B cell (primary cell): ENCODE measurements at regions not wholly inside any gene's neighbourhood (a gene's known extent, or its start where the extent isn't known, plus 50 kb on each side); places are given as distances from the start of the nearest gene placed in this dataset.

Experiments
- ATAC-seq: fragments of 200-7000 bp; cut with Tn5 transposase; one replicate; pipeline ENCODE4 v1.10.0; 2021; ENCODE audit warnings: low read depth, mild to moderate bottlenecking, moderate number of reproducible peaks, moderate library complexity
- CTCF ChIA-PET: fragments of 350-600 bp; sonication (Branson Sonifier 250); formaldehyde crosslinking; loops from one replicate; lab custom pipeline; 2021; ENCODE audit warnings: antibody characterized with exemption, inconsistent platforms; lab: Charles Lee
- POLR2A ChIA-PET: fragments of 350-600 bp; sonication (Branson Sonifier 250); formaldehyde crosslinking; loops from one replicate; lab custom pipeline; 2021; ENCODE audit warnings: antibody characterized with exemption; lab: Charles Lee
- DNase-seq: peaks from one replicate; pipeline ENCODE4 v3.0.0; 2013
- H2AFZ ChIP-seq: 2 replicates; pipeline ENCODE4 v1.6.1; 2012; ENCODE audit warnings: mild to moderate bottlenecking, low read depth, low read length; ENCODE audit not compliant: insufficient read depth, poor library complexity, severe bottlenecking
- H3K27ac ChIP-seq, 2 donors: 1 replicate in 1 of 2; 2 replicates in 1 of 2; pipeline ENCODE4 v1.5.1; 2012 to 2013; ENCODE audit warnings: low read length in 2 of 2, mild to moderate bottlenecking in 2 of 2, moderate library complexity in 1 of 2
- H3K27me3 ChIP-seq, 4 experiments: fragments of 200-600 bp in 1 of 4; sonication (generic) in 1 of 4; replicated peaks in 1 of 4; 1 replicate in 2 of 4; 2 replicates in 2 of 4; pipeline versions ENCODE4 v1.6.1 to v1.7.0; 2013 to 2016; ENCODE audit warnings: low read length in 3 of 4, mild to moderate bottlenecking in 2 of 4, mixed read lengths in 1 of 4, moderate library complexity in 1 of 4; ENCODE audit not compliant: insufficient read depth in 4 of 4, control insufficient read depth in 3 of 4; ENCODE audit errors: control extremely low read depth in 1 of 4
- H3K36me3 ChIP-seq, 2 experiments: replicated peaks in 1 of 2; 1 replicate in 1 of 2; 2 replicates in 1 of 2; pipeline versions ENCODE4 v1.6.1 to v1.7.1; 2013; ENCODE audit warnings: low read length in 1 of 2; ENCODE audit not compliant: insufficient read depth in 2 of 2, control insufficient read depth in 1 of 2; ENCODE audit errors: control extremely low read depth in 1 of 2, extremely low read depth in 1 of 2
- H3K4me1 ChIP-seq, 2 donors: fragments of 200-600 bp in 1 of 2; sonication (generic) in 1 of 2; 1 replicate in 1 of 2; 2 replicates in 1 of 2; pipeline versions ENCODE4 v1.5.1 to v1.6.1; 2013 to 2017; ENCODE audit warnings: low read length in 2 of 2; ENCODE audit not compliant: control insufficient read depth in 2 of 2, insufficient read depth in 2 of 2
- H3K4me2 ChIP-seq: replicated peaks from 2 replicates; pipeline ENCODE3; 2012; ENCODE audit warnings: mild to moderate bottlenecking, low read depth, low read length; ENCODE audit not compliant: poor library complexity, severe bottlenecking
- H3K4me3 ChIP-seq, 5 experiments: fragments of 200-600 bp in 1 of 5; sonication (generic) in 1 of 5; 1 replicate in 3 of 5; 2 replicates in 2 of 5; pipeline versions ENCODE4 v1.5.1 to v1.7.0; 2011 to 2016; ENCODE audit warnings: low read length in 4 of 5, mild to moderate bottlenecking in 4 of 5, low read depth in 2 of 5, control low read depth in 1 of 5, moderate library complexity in 1 of 5; ENCODE audit not compliant: insufficient read depth in 1 of 5; ENCODE audit errors: control extremely low read depth in 1 of 5, extremely low read depth in 1 of 5
- H3K79me2 ChIP-seq: fragments of 200-600 bp; sonication (generic); one replicate; pipeline ENCODE4 v1.6.0; 2016; ENCODE audit warnings: low read length; ENCODE audit not compliant: control insufficient read depth, insufficient read depth
- H3K9ac ChIP-seq: fragments of 200-600 bp; sonication (generic); 2 replicates; pipeline ENCODE4 v1.6.1; 2017; ENCODE audit warnings: mild to moderate bottlenecking, low read length, moderate library complexity
- H3K9me3 ChIP-seq, 3 donors: one replicate each; pipeline versions ENCODE4 v1.6.1 to v1.7.1; 2013; ENCODE audit warnings: low read length in 2 of 3; ENCODE audit not compliant: control insufficient read depth in 2 of 3, insufficient read depth in 1 of 3; ENCODE audit errors: control extremely low read depth in 1 of 3
- H4K20me1 ChIP-seq: 2 replicates; pipeline ENCODE4 v1.6.0; 2012; ENCODE audit warnings: mild to moderate bottlenecking, low read length; ENCODE audit not compliant: insufficient read depth, control insufficient read depth, poor library complexity, severe bottlenecking
- H3K27ac Mint-ChIP-seq: one replicate; pipeline ENCODE4 v1.8.0; 2021; ENCODE audit warnings: mixed read lengths
- H3K27me3 Mint-ChIP-seq: one replicate; pipeline ENCODE4 v1.8.0; 2021; ENCODE audit warnings: mixed read lengths
- H3K4me1 Mint-ChIP-seq: one replicate; pipeline ENCODE4 v1.8.0; 2021; ENCODE audit warnings: mixed read lengths
- H3K4me3 Mint-ChIP-seq: one replicate; pipeline ENCODE4 v1.8.0; 2021; ENCODE audit warnings: mixed read lengths
- H3K9me3 Mint-ChIP-seq: one replicate; pipeline ENCODE4 v1.8.0; 2022; ENCODE audit warnings: mixed read lengths; ENCODE audit not compliant: insufficient read depth
- CTCF ChIP-seq: fragments of 200-600 bp; IDR thresholded peaks from one replicate; pipeline ENCODE4 v1.8.0; 2022; ENCODE audit warnings: antibody characterized with exemption, mild to moderate bottlenecking
- EZH2 ChIP-seq: IDR thresholded peaks from 2 replicates; pipeline ENCODE4 v1.6.1; 2012; ENCODE audit warnings: borderline replicate concordance, low read depth, mild to moderate bottlenecking, moderate library complexity, low read length; ENCODE audit not compliant: insufficient read depth, poor library complexity, severe bottlenecking
- WGBS: methylation state at CpG from one replicate; pipeline ENCODE4 v1.1.5; 2013; ENCODE audit warnings: missing lambda C conversion rate; ENCODE audit not compliant: insufficient coverage; 5-methylcytosine and 5-hydroxymethylcytosine counted together
- intact Hi-C: fragments of 100-400 bp; cut with micrococcal nuclease; formaldehyde crosslinking; loops from one replicate; pipeline ENCODE4 v1.10.0; 2022

- no peak for TF ChIP-seq CTCF
- TF ChIP-seq EZH2 = no peak
- CTCF ChIA-PET = no interaction called here
- Histone ChIP-seq H2AFZ (no peak overlapping the region), H3K36me3 (no peaks in the 10 kb centered on the region), H3K79me2 (no peaks in the 10 kb centered on the region), H3K27me3 (no peaks in the 10 kb centered on the region), H3K4me1 (no peaks in the 10 kb centered on the region), H3K27ac (no peak overlapping the region), H3K9ac (no peak overlapping the region), H3K9me3 (peaks cover 0 to 17% (median 3%) of the 10 kb centered on the region in 3 donors), H3K4me2 (no peak overlapping the region), H3K4me3 (no peak overlapping the region), H4K20me1 (no peaks in the 10 kb centered on the region)
- Mint-ChIP-seq H3K9me3 (peaks cover 10% of the 10 kb centered on the region), H3K4me3 (no peak overlapping the region), H3K4me1 (no peaks in the 10 kb centered on the region), H3K27me3 (no peaks in the 10 kb centered on the region), H3K27ac (no peak overlapping the region)
- DNase-seq (no peak), ATAC-seq (no peak)
- POLR2A ChIA-PET = no interaction called here
- intact Hi-C loops = no loop called here
- 89% methylated on average over 1 of the region's 3 CpGs for WGBS
Measured at GRCh38 chr2:4483050-4483449, 779.7 kb downstream of the DCDC2C start.

DNA sequence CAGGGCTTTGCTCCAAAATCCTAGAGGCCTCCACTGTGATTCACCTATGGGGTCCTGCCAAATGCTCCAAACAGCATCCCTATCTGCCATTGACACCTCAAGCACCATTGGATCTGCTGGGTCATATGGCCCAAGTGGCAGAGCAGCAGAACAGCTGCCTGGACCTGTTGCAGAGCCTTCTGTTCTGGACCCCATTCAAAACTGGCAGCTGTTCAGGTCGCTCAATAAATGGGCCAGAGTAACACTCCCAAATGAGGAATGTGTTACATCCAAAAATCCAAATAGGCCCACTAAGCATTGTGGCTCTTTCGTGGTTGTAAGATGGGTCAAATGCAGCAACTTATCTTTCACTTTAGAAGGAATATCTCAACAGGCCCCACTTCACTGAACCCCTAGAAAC, 783.6 kb downstream of the DCDC2C start:
- H3K9me3 Mint-ChIP-seq = peaks cover 14% of the 10 kb centered on the region
- Histone ChIP-seq H3K4me1 (no peaks in the 10 kb centered on the region), H3K79me2 (no peaks in the 10 kb centered on the region), H3K27me3 (no peaks in the 10 kb centered on the region), H2AFZ (no peak overlapping the region), H3K36me3 (no peaks in the 10 kb centered on the region), H4K20me1 (no peaks in the 10 kb centered on the region), H3K9ac (no peak overlapping the region), H3K4me3 (no peak overlapping the region), H3K9me3 (peaks cover 0 to 10% (median 3%) of the 10 kb centered on the region in 3 donors), H3K27ac (no peak overlapping the region), H3K4me2 (no peak overlapping the region)
- H3K27me3 Mint-ChIP-seq = no peaks in the 10 kb centered on the region
- H3K27ac Mint-ChIP-seq = no peak overlapping the region
- intact Hi-C loops = no loop called here
- ChIA-PET POLR2A (no interaction called here), CTCF (no interaction called here)
- no peak overlapping the region for H3K4me3 Mint-ChIP-seq
- no peak for ATAC-seq
- TF ChIP-seq EZH2 (no peak), CTCF (no peak)
- 80% methylated on average over 1 of the region's 2 CpGs for WGBS
- DNase-seq = no peak
- no peaks in the 10 kb centered on the region for H3K4me1 Mint-ChIP-seq
